Endothelial cell of umbilical vein (primary cell): ENCODE measurements at regions not wholly inside any gene's neighbourhood (a gene's known extent, or its start where the extent isn't known, plus 50 kb on each side); places are given as distances from the start of the nearest gene placed in this dataset.

Experiments
- BruUV-seq: library from RNA; stranded (reverse); fragments of 400-500 nt; replicated peaks from 2 replicates; lab custom pipeline; 2021; lab: Mats Ljungman, UMichigan
- CTCF ChIA-PET: fragments of 300-600, 350-600 bp; sonication (Branson Sonifier 250); formaldehyde crosslinking; loops from one replicate; lab custom pipeline; 2021; ENCODE audit warnings: antibody characterized with exemption, inconsistent platforms; lab: Charles Lee
- POLR2A ChIA-PET: fragments of 300-600, 350-600 bp; sonication (Branson Sonifier 250); formaldehyde crosslinking; loops from one replicate; lab custom pipeline; 2021; ENCODE audit warnings: antibody characterized with exemption, inconsistent platforms; lab: Charles Lee
- DNase-seq: peaks from one replicate; pipeline ENCODE4 v3.0.0-alpha.2; 2011; ENCODE audit warnings: low read depth, low spot score
- FAIRE-seq: peaks from 2 replicates; lab custom pipeline; 2011; peaks lifted over from hg19 to GRCh38; lab: Jason Lieb, UNC
- H2AFZ ChIP-seq: 2 replicates; pipeline ENCODE4 v1.6.0; 2012; ENCODE audit warnings: low read depth, low read length, control low read depth, inconsistent platforms
- H3K27ac ChIP-seq: 2 replicates; pipeline ENCODE4 v1.5.1; 2011; ENCODE audit warnings: low read depth, mild to moderate bottlenecking, control low read depth, low read length, moderate library complexity; ENCODE audit not compliant: insufficient read depth
- H3K27me3 ChIP-seq, 2 experiments: 2 replicates each; pipeline versions ENCODE4 v1.6.0 to v1.6.1; 2011; ENCODE audit warnings: low read length in 2 of 2, mixed read lengths in 1 of 2; ENCODE audit not compliant: control insufficient read depth in 2 of 2, insufficient read depth in 2 of 2
- H3K36me3 ChIP-seq, 2 experiments: 2 replicates in 1 of 2; 3 replicates in 1 of 2; pipeline ENCODE4 v1.5.1; 2011; ENCODE audit warnings: low read length in 2 of 2, mild to moderate bottlenecking in 1 of 2, moderate library complexity in 1 of 2; ENCODE audit not compliant: control insufficient read depth in 2 of 2, insufficient read depth in 2 of 2; ENCODE audit errors: extremely low read depth in 1 of 2
- H3K4me1 ChIP-seq: 3 replicates; pipeline ENCODE4 v1.5.1; 2011; ENCODE audit warnings: mild to moderate bottlenecking, low read length; ENCODE audit not compliant: control insufficient read depth, insufficient read depth; ENCODE audit errors: extremely low read depth
- H3K4me2 ChIP-seq: 2 replicates; pipeline ENCODE4 v1.6.1; 2011; ENCODE audit warnings: low read length, control low read depth, mixed read lengths; ENCODE audit not compliant: insufficient read depth
- H3K4me3 ChIP-seq, 3 experiments: fragments of 200-600 bp in 1 of 3; sonication (generic), shearing (Covaris generic) in 1 of 3; replicated peaks in 1 of 3; 2 replicates each; pipeline ENCODE4 v1.5.1; 2011 to 2016; ENCODE audit warnings: control low read depth in 3 of 3, low read length in 3 of 3, mild to moderate bottlenecking in 2 of 3, inconsistent platforms in 1 of 3, low read depth in 1 of 3, moderate library complexity in 1 of 3; ENCODE audit not compliant: insufficient read depth in 1 of 3
- H3K79me2 ChIP-seq: 2 replicates; pipeline ENCODE4 v1.6.0; 2012; ENCODE audit warnings: low read length, inconsistent platforms; ENCODE audit not compliant: control insufficient read depth, insufficient read depth
- H3K9ac ChIP-seq: replicated peaks from 2 replicates; pipeline ENCODE3; 2011; ENCODE audit warnings: low read length, control low read depth; ENCODE audit not compliant: insufficient read depth; ENCODE audit errors: extremely low read depth
- H3K9me1 ChIP-seq: replicated peaks from 3 replicates; pipeline ENCODE4 v1.6.0; 2011; ENCODE audit warnings: mild to moderate bottlenecking, low read length; ENCODE audit not compliant: control insufficient read depth, insufficient read depth; ENCODE audit errors: extremely low read depth
- H3K9me3 ChIP-seq: replicated peaks from 2 replicates; pipeline ENCODE4 v1.5.1; 2012; ENCODE audit warnings: low read length, inconsistent platforms; ENCODE audit not compliant: control insufficient read depth, insufficient read depth
- H4K20me1 ChIP-seq: replicated peaks from 2 replicates; pipeline ENCODE3; 2011; ENCODE audit warnings: mild to moderate bottlenecking, low read length; ENCODE audit not compliant: control insufficient read depth, insufficient read depth; ENCODE audit errors: extremely low read depth
- EZH2 ChIP-seq: IDR thresholded peaks from 2 replicates; pipeline ENCODE4 v1.6.1; 2012; ENCODE audit warnings: borderline replicate concordance, low read depth, mild to moderate bottlenecking, moderate library complexity, low read length, inconsistent platforms; ENCODE audit not compliant: severe bottlenecking
- FOS ChIP-seq: IDR thresholded peaks from 2 replicates; pipeline ENCODE4 v1.6.1; 2011; ENCODE audit warnings: mild to moderate bottlenecking, low read length, moderate library complexity, borderline replicate concordance; ENCODE audit not compliant: insufficient read depth
- GATA2 ChIP-seq: IDR thresholded peaks from 2 replicates; pipeline ENCODE4 v1.7.0; 2011; ENCODE audit warnings: low read depth, mild to moderate bottlenecking, moderate library complexity, mixed read lengths, low read length; ENCODE audit not compliant: insufficient read length, insufficient read depth
- JUN ChIP-seq: IDR thresholded peaks from 2 replicates; pipeline ENCODE4 v1.6.1; 2011; ENCODE audit warnings: borderline replicate concordance, low read depth; ENCODE audit not compliant: insufficient read length, insufficient read depth
- MYC ChIP-seq: IDR thresholded peaks from one replicate; pipeline ENCODE4 v1.6.1; 2011; ENCODE audit warnings: mild to moderate bottlenecking, low read depth, low read length
- POLR2A ChIP-seq: IDR thresholded peaks from 2 replicates; pipeline ENCODE4 v1.6.1; 2012; ENCODE audit warnings: low read depth, mild to moderate bottlenecking, control low read depth, low read length
- POLR2AphosphoS5 ChIP-seq: IDR thresholded peaks from 2 replicates; pipeline ENCODE4 v1.6.1; 2012; ENCODE audit warnings: low read depth, mild to moderate bottlenecking, control low read depth, low read length, moderate library complexity; ENCODE audit not compliant: insufficient read depth
- dilution Hi-C: fragments of 300-500 bp; cut with MboI; formaldehyde crosslinking; loops from one replicate; pipeline ENCODE4 v1.15.0; 2019; ENCODE audit warnings: low sequenced_read_pairs; ENCODE audit not compliant: extremely low pct_ligation_motif_present
- intact Hi-C: fragments of 100-400 bp; cut with micrococcal nuclease; formaldehyde crosslinking; loops from one replicate; pipeline ENCODE4 v1.10.0; 2022
- TF ChIP-seq, protein P1 (sequence below), 2 donors: IDR thresholded peaks; 1 replicate in 1 of 2; 2 replicates in 1 of 2; pipeline ENCODE4 v1.5.1; 2011; ENCODE audit warnings: low read length in 2 of 2, mild to moderate bottlenecking in 2 of 2, moderate library complexity in 2 of 2, control low read depth in 1 of 2, inconsistent platforms in 1 of 2, low read depth in 1 of 2; ENCODE audit not compliant: insufficient read depth in 1 of 2; ENCODE audit errors: extremely low read depth in 1 of 2
- TF ChIP-seq, protein P2 (sequence below): IDR thresholded peaks from 2 replicates; pipeline ENCODE4 v1.6.1; 2011; ENCODE audit not compliant: insufficient read depth, insufficient read length

DNA sequence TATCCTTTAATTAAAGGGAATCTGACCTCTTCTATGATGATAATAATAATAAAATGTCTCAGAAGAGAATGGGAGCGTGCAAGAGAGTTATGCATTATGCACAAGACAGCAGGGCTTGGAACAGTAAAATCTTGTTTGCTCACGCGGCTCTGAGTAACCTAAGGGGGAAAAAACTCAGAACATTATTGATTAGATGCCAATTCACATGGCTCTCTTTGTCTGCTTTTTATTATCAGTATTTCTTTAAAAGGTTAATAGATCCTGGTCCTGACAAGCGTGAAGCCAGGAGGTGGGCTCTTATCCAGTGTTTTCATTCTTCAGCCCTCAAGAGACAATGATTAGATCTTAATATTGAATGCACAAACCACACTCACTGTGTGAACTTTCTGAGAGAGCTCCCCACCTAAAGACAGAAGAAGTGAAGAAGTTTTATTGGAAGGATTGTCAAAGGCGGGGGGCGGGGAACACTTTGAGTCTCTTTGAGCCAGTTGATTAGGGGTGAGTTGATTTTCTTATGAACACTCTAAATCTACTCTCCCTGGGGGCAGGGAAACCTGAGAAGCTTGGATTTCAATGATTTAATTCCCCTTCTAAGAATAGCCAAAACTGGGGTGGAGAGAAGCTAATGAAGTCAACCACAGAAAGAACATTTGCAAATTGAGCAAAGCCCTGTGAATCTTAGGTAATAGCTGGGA is 127.5 kb upstream of the CTAGE1 start:
- H3K9me1 ChIP-seq, result no peaks in the 10 kb centered on the region
- H3K79me2 ChIP-seq, result no peaks in the 10 kb centered on the region
- H3K36me3 ChIP-seq, result no peaks in the 10 kb centered on the region
- no peak overlapping the region for H3K4me2 ChIP-seq
- H3K9ac ChIP-seq, result no peak overlapping the region
- H3K9me3 ChIP-seq, result no peaks in the 10 kb centered on the region
- H2AFZ ChIP-seq, result no peak overlapping the region
- POLR2A ChIA-PET, result no interaction called here
- no TSS peak for BruUV-seq
- intact Hi-C loops (no loop called here), dilution Hi-C loops (no loop called here)
- H3K4me1 ChIP-seq, result no peaks in the 10 kb centered on the region
- TF ChIP-seq GATA2 (no peak), MYC (no peak), JUN (no peak), EZH2 (no peak), FOS (no peak), POLR2A (no peak), POLR2AphosphoS5 (no peak)
- TF ChIP-seq, protein P1, sequence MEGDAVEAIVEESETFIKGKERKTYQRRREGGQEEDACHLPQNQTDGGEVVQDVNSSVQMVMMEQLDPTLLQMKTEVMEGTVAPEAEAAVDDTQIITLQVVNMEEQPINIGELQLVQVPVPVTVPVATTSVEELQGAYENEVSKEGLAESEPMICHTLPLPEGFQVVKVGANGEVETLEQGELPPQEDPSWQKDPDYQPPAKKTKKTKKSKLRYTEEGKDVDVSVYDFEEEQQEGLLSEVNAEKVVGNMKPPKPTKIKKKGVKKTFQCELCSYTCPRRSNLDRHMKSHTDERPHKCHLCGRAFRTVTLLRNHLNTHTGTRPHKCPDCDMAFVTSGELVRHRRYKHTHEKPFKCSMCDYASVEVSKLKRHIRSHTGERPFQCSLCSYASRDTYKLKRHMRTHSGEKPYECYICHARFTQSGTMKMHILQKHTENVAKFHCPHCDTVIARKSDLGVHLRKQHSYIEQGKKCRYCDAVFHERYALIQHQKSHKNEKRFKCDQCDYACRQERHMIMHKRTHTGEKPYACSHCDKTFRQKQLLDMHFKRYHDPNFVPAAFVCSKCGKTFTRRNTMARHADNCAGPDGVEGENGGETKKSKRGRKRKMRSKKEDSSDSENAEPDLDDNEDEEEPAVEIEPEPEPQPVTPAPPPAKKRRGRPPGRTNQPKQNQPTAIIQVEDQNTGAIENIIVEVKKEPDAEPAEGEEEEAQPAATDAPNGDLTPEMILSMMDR (IDR thresholded peaks at IDR 0.05; ENCODE audit: extremely low read depth in 1 of 2, insufficient read depth in 1 of 2, low read depth in 1 of 2, low read length in 2 of 2), result no peak
- TF ChIP-seq, protein P2, sequence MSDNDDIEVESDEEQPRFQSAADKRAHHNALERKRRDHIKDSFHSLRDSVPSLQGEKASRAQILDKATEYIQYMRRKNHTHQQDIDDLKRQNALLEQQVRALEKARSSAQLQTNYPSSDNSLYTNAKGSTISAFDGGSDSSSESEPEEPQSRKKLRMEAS, result no peak
- no peak overlapping the region for H3K27ac ChIP-seq
- H4K20me1 ChIP-seq, result no peaks in the 10 kb centered on the region
- DNase-seq (no peak), FAIRE-seq (no peak)
- H3K4me3 ChIP-seq, result no peak overlapping the region
- H3K27me3 ChIP-seq, result no peaks in the 10 kb centered on the region
- CTCF ChIA-PET, result interaction anchor here (1.1 kb wide), 1 partner anchor 117 kb away, joined by 4 read pairs; no protein-coding TSS in a partner anchor
